AG09319 (cell line): ENCODE measurements at regions not wholly inside any gene's neighbourhood (a gene's known extent, or its start where the extent isn't known, plus 50 kb on each side); places are given as distances from the start of the nearest gene placed in this dataset.

Experiments
- DNase-seq: peaks from one replicate; pipeline ENCODE4 v3.0.0-alpha.2; 2010; ENCODE audit warnings: low read depth; ENCODE audit errors: extremely low read depth
- CTCF ChIP-seq: IDR thresholded peaks from 2 replicates; pipeline ENCODE4 v1.5.1; 2011; ENCODE audit warnings: low read depth, mild to moderate bottlenecking, inconsistent platforms, low read length, moderate library complexity

- DNase-seq, result no peak
- no peak for TF ChIP-seq CTCF
Observed at GRCh38 chr3:72698154-72698917, 149.9 kb downstream of the SHQ1 start.

- DNase-seq, result no peak
Observed at GRCh38 chr3:72697717-72698116, 150.5 kb downstream of the SHQ1 start.

GRCh38 chr3:72696815-72697214 lies 151.4 kb downstream of the SHQ1 start:
- no peak for TF ChIP-seq CTCF

More at GRCh38 chr3:72697717-72698116, 150.5 kb downstream of the SHQ1 start:
- TF ChIP-seq CTCF, result no peak

GRCh38 chr3:72694398-72694797 lies 153.8 kb downstream of the SHQ1 start:
- no peak for TF ChIP-seq CTCF
- no peak for DNase-seq

More at GRCh38 chr3:72696815-72697214, 151.4 kb downstream of the SHQ1 start:
- no peak for DNase-seq

- no peak for DNase-seq
- no peak for TF ChIP-seq CTCF
Observed at GRCh38 chr3:72692990-72693389, 155.3 kb downstream of the SHQ1 start.

- DNase-seq, result no peak
- no peak for TF ChIP-seq CTCF
Observed at GRCh38 chr3:72690629-72691028, 157.6 kb downstream of the SHQ1 start.

GRCh38 chr3:72682936-72683452 lies 165.3 kb downstream of the SHQ1 start:
- no peak for DNase-seq
- TF ChIP-seq CTCF, result no peak
